Caki2 (cell line): ENCODE measurements at regions not wholly inside any gene's neighbourhood (a gene's known extent, or its start where the extent isn't known, plus 50 kb on each side); places are given as distances from the start of the nearest gene placed in this dataset.
"Not testable (repeated sequence)": the region's sequence is repeated elsewhere in the genome, so short reads cannot be mapped to it uniquely, and the experiment has no call there.

Source experiments
- DNase-seq: peaks from one replicate; pipeline ENCODE4 v3.0.0-alpha.2; 2015; ENCODE audit warnings: low read depth
- in situ Hi-C: cut with HindIII; loops from 2 replicates; pipeline ENCODE4 v1.10.0; 2016; ENCODE audit warnings: low sequenced_read_pairs, low pct_unique_long_range_greater_than_20kb, mixed read lengths

DNA sequence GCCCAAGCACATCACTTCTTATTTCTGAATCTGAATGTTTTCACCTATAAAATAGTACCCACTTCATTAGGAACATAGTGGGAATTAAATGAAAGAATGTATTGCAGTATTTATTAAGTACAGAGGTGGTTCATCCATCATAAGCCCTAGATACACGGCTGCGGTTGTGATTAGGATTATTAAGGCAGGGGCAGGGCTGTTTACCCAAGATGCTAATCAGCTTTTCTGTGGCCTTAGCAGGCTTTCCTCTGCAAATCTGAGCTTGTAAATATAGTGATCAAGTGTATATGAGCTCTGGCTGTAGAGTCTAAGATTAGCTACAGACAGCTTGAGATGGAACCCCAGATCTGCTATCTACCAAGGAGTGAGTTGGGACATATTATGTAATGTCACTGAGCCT lies 124.1 kb upstream of the ADRA1B start:
- no peak for DNase-seq
- in situ Hi-C loops: no loop called here

- no peak for DNase-seq
- in situ Hi-C loops: no loop called here
Observed at GRCh38 chr5:159797261-159797970, 118.9 kb upstream of the ADRA1B start.

DNA sequence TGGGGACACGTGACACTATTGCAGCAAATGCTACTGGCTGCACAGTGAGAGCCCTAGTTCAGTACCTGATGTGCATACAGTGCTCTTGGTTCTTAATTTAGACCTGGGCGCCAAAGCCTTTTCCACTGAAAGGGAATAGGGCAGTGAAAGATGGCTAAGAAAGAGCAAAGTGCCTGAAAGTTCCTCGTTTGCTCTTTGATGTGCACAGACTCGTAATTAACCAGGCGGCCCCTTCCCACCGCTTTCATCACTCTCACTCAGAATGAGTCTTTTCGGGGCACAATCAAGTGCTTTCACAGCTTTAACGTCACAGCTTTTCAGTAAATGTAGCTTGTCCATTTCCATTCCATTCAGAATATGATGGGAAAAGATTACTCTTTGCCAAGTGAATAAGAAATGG lies 116.6 kb upstream of the ADRA1B start:
- in situ Hi-C loops: no loop called here

DNA sequence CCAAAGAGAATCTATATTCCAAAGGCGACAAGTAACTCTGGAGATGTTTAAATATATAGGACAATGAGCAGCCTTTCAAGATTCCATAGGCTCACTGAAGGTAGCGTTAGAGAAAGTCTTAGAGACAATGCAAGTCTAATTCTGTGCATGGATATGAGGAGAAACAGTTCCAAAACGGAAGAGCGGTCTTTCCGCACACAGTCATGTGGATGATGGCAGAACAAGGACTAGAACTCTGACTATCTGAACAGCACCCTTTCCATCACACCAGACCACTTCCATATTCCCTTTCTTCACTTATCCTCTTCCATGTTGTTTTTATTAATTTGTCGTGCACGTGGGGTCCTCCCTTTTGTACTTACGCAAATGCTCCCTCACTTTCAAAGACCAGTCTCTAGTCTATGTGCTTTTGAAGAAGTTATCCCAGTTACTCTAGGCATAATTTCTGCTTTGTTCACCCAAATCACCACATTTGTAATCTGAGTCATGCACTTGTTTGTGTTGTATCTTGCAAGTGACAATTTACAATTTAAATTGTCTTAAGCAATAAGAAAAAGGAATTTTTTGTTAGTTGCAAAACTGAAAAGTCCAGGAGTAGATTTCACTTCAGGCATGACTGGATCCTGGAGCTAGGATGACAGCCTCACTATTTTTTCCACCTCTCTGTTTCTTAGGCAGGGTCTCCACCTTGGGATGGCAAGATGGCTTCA lies 116.0 kb upstream of the ADRA1B start:
- no peak for DNase-seq
- in situ Hi-C loops: no loop called here

More for the DNA sequence above, 116.6 kb upstream of the ADRA1B start:
- no peak for DNase-seq

- DNase-seq: no peak
- in situ Hi-C loops: no loop called here
Observed at GRCh38 chr5:159801303-159801702, 115.0 kb upstream of the ADRA1B start.

GRCh38 chr5:159802661-159803060 lies 113.6 kb upstream of the ADRA1B start:
- in situ Hi-C loops: no loop called here

GRCh38 chr5:159804121-159804520 lies 112.2 kb upstream of the ADRA1B start:
- in situ Hi-C loops: no loop called here
- no peak for DNase-seq

More at GRCh38 chr5:159802661-159803060, 113.6 kb upstream of the ADRA1B start:
- DNase-seq: no peak

- in situ Hi-C loops: no loop called here
- DNase-seq: no peak
Observed at GRCh38 chr5:159805021-159805420, 111.3 kb upstream of the ADRA1B start.

DNA sequence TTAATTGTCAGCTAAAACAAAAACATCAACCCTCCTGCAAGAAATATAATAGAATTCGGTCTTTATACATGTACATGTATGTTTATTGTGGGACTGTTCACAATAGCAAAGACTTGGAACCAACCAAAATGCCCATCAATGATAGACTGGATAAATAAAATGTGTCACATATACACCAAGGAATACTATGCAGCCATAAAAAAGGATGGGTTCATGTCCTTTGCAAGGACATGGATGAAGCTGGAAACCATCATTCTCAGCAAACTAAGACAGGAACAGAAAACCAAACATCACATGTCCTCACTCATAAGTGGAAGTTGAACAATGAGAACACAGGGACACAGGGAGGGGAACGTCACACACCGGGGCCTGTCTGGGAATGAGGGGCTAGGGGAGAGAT lies 109.1 kb upstream of the ADRA1B start:
- in situ Hi-C loops, DNase-seq: not testable (repeated sequence)

DNA sequence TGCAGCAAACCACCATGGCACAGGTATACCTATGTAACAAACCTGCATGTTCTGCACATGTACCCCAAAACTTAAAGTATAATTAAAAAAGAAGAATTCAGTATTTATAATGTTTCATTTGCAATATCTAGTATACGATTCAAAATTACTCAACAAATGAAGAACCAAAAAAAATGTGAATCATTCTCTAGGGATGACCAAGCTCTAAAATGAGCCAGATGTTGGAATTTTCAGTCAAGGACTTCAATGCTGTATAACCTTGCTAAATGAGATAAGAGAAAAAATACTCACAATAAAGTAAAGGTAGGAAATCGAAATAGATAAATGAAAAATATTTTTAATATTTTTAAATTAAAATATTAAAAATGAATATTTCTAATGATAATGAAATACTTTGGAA lies 108.7 kb upstream of the ADRA1B start:
- DNase-seq: no peak
- in situ Hi-C loops: no loop called here

DNA sequence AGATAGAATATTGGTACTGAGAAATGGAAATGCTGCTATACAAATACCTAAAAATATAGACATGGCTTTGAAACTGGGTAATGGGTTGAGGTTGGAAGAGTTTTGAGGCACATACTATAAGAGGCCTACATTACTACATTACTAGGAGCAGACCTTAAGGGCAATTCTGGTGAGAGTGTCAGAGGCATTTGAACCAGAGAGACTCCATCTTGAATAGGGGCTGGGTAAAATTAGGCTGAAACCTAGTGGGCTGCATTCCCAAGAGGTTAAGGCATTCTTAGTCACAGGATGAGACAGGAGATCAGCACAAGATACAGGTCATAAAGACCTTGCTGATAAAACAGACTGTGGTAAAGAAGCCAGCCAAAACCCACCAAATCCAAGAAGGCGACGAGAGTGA lies 104.6 kb upstream of the ADRA1B start:
- DNase-seq: no peak
- in situ Hi-C loops: no loop called here

DNA sequence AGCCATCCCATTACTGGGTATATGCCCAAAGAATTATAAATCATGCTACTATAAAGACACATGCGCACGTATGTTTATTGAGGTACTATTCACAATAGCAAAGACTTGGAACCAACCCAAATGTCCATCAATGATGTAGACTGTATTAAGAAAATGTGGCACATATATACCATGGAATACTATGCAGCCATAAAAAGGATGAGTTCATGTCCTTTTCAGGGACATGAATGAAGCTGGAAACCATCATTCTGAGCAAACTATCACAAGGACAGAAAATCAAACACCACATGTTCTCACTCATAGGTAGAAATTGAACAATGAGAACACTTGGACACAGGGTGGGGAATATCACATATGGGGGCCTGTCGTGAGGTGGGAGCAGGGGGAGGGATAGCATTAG lies 103.5 kb upstream of the ADRA1B start:
- DNase-seq, in situ Hi-C loops: not testable (repeated sequence)

DNA sequence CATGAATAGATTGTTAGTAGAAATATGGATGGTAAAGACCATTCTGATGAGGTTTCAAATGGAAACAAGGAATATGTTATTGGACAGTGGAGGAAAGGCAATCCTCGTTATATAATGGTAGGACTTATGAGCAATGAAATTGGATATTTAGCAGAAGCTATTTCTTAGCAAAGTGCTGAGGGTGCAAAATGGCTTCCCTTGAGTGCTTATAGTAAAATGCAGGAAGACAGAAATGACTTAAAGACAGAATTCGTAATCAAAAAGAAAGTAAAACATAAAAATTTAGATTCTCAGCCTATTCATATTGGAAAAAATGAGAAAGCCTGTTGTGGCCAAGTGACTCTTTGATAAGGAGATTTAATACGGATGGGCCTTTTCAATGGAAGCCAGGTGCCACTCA lies 102.1 kb upstream of the ADRA1B start:
- no peak for DNase-seq
- in situ Hi-C loops: no loop called here

- in situ Hi-C loops: no loop called here
- DNase-seq: no peak
Observed at GRCh38 chr5:159814805-159815585, 101.3 kb upstream of the ADRA1B start.

DNA sequence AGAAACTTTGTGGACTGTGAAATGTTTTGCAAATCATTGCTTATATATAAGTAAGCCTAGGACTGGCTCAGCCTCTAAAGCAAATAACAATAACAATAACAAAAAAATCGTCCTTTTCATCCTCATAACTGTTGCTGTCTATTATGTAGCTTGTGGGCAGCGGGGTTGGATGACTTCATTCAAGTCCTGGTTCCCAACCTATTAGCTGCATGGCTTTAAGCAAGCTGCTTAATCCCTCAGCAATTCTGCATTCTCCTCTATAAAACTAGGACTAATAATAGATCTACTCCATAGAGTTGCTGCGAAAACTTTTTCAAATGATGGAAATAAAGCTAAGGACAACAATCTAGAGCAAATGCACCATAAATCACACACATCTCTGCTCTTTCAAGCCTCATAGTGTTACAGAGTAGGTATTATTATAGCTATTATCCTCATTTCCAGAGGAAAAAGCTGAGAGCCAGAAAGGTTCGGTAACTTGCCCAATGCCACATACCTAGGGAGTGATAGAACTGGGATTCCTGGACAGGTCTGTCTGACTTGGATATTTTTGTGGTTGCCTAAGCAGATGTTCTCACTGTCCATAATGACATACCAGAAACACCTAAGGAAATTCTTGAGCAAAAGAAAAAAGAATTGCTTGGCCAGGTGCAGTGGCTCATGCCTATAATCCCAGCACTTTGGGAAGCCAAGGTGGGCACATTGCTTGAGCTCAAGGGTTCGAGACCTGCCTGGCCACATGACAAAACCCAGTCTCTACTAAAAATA lies 98.8 kb upstream of the ADRA1B start:
- in situ Hi-C loops: no loop called here

GRCh38 chr5:159819591-159820411 lies 96.5 kb upstream of the ADRA1B start:
- in situ Hi-C loops: no loop called here
- DNase-seq: no peak

More for the DNA sequence above, 98.8 kb upstream of the ADRA1B start:
- no peak for DNase-seq

DNA sequence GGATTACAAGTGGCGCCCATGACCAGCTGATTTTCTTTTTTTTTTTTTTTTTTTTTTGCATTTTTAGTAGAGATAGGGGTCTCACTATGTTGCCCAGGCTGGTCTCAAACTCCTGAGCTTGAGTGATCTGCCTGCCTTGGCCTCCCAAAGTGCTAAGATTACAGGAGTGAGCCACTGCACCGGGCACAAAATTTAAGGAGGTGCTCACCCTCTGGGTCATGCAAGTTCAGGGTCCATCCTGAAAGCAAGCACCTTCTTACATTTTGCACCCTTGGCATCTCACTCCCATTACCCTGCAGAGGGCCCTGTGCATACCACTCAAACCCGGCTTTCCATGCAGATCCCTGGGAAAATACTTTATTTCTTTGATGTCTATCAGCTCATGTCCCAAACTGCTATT lies 95.6 kb upstream of the ADRA1B start:
- no peak for DNase-seq
- in situ Hi-C loops: no loop called here

DNA sequence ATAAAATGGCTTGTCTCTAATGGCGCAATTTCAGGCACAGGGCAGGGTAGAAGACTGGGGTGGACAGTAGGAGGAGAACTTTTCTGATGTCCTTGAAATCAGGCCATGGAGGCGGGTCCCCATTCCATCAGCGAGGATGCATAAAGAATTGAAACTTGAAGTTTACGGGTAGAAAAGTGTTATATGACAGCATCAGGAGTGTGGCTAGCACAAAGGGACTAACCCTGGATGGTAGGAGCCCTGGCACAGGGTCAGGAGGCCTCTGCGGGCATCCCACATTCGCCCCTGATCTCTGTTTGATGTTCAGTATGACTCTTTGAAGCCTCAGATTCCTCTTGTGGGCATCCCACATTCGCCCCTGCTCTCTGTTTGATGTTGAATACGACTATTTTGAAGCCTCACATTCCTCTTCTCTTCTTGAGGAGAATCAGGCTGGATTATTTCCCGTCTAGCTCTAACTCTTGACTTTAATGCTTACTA lies 94.8 kb upstream of the ADRA1B start:
- no peak for DNase-seq
- in situ Hi-C loops: no loop called here
